Body of pancreas (tissue), 4 donors: ENCODE measurements at regions not wholly inside any gene's neighbourhood (a gene's known extent, or its start where the extent isn't known, plus 50 kb on each side); places are given as distances from the start of the nearest gene placed in this dataset.
"Not testable (repeated sequence)": the region's sequence is repeated elsewhere in the genome, so short reads cannot be mapped to it uniquely, and the experiment has no call there.

ENCODE experiments used
- ATAC-seq: fragments of 150-250 bp; one replicate; pipeline ENCODE4 v1.9.1; 2016
- DNase-seq, 4 donors: peaks; one replicate each; pipeline ENCODE4 v3.0.0-alpha.2; 2019
- H3K27ac ChIP-seq, 4 donors: fragments of 200-600 bp; sonication (generic); 1 replicate in 3 of 4; 2 replicates in 1 of 4; pipeline versions ENCODE4 v1.5.1 to v1.6.1; 2016 to 2019; ENCODE audit warnings: mild to moderate bottlenecking in 1 of 4, mixed read lengths in 1 of 4, moderate library complexity in 1 of 4
- H3K27me3 ChIP-seq, 2 donors: fragments of 200-600 bp; sonication (generic); one replicate each; pipeline ENCODE4 v1.6.0; 2016; ENCODE audit warnings: mild to moderate bottlenecking in 1 of 2
- H3K36me3 ChIP-seq, 2 donors: fragments of 200-600 bp; sonication (generic); replicated peaks in 1 of 2; 2 replicates each; pipeline ENCODE4 v1.5.1; 2016; ENCODE audit warnings: low read depth in 2 of 2; ENCODE audit not compliant: insufficient read depth in 1 of 2
- H3K4me1 ChIP-seq: fragments of 200-600 bp; sonication (generic); one replicate; pipeline ENCODE4 v1.6.0; 2016
- H3K4me3 ChIP-seq, 2 donors: fragments of 200-600 bp; sonication (generic); 1 replicate in 1 of 2; 2 replicates in 1 of 2; pipeline ENCODE4 v1.5.1; 2016 to 2019
- H3K9me3 ChIP-seq, 3 donors: fragments of 200-600 bp; sonication (generic); 1 replicate in 2 of 3; 2 replicates in 1 of 3; pipeline ENCODE4 v1.5.1; 2016
- POLR2A ChIP-seq, 3 donors: fragments of 450-650 bp; IDR thresholded peaks; one replicate each; pipeline ENCODE4 v1.6.1; 2016; ENCODE audit warnings: antibody characterized with exemption in 3 of 3, mild to moderate bottlenecking in 2 of 3
- WGBS, 2 donors: methylation state at CpG; one replicate each; pipeline ENCODE4 v1.1.5; 2017; 5-methylcytosine and 5-hydroxymethylcytosine counted together
- intact Hi-C: fragments of 100-400 bp; cut with DNase I; formaldehyde crosslinking; loops from one replicate; pipeline ENCODE4 v1.15.1; 2023
- TF ChIP-seq, protein P1 (sequence below), 7 experiments: fragments of 450-650 bp in 4 of 7; fragments of 200-600 bp in 3 of 7; sonication (generic) in 3 of 7; IDR thresholded peaks; one replicate each; pipeline ENCODE4 v1.5.1; 2016 to 2019; ENCODE audit warnings: antibody characterized with exemption in 7 of 7

DNA sequence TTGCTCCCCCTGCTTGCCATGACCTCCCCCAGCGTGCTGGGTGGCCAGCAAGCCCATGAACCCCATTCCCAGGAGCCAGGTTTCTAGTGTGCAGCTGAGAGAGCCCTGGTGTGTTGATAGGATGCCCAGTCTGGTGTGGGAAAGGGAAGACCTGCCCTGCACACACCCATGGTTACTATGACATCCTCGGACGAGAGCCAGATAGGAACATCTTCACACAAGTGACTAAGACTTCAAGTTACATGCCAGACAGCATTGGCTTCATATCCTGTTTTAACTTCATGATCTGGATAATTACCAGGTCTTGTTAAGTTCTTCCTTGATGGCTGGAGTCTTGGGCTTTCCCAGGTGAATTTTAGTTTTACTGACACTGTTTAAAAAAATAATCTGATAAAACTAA lies 196.6 kb upstream of the EGLN3 start:
- intact Hi-C loops, result no loop called here
- H3K4me1 ChIP-seq, result no peaks in the 10 kb centered on the region
- no peak overlapping the region for H3K4me3 ChIP-seq
- no peaks in the 10 kb centered on the region for H3K27me3 ChIP-seq
- TF ChIP-seq, protein P1, sequence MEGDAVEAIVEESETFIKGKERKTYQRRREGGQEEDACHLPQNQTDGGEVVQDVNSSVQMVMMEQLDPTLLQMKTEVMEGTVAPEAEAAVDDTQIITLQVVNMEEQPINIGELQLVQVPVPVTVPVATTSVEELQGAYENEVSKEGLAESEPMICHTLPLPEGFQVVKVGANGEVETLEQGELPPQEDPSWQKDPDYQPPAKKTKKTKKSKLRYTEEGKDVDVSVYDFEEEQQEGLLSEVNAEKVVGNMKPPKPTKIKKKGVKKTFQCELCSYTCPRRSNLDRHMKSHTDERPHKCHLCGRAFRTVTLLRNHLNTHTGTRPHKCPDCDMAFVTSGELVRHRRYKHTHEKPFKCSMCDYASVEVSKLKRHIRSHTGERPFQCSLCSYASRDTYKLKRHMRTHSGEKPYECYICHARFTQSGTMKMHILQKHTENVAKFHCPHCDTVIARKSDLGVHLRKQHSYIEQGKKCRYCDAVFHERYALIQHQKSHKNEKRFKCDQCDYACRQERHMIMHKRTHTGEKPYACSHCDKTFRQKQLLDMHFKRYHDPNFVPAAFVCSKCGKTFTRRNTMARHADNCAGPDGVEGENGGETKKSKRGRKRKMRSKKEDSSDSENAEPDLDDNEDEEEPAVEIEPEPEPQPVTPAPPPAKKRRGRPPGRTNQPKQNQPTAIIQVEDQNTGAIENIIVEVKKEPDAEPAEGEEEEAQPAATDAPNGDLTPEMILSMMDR (IDR thresholded peaks at IDR 0.05), result no peak
- no peak for TF ChIP-seq POLR2A (IDR thresholded peaks at IDR 0.05)
- H3K9me3 ChIP-seq, result no peaks in the 10 kb centered on the region
- H3K27ac ChIP-seq, result no peak overlapping the region
- 33 to 38% methylated on average over 3 of the region's 3 CpGs for WGBS, 2 donors
- ATAC-seq, result no peak
- H3K36me3 ChIP-seq, result no peaks in the 10 kb centered on the region
- DNase-seq, result no peak

GRCh38 chr14:34140127-34140526 lies 189.3 kb upstream of the EGLN3 start:
- H3K9me3 ChIP-seq, intact Hi-C loops, H3K4me3 ChIP-seq, ATAC-seq, H3K4me1 ChIP-seq, H3K27me3 ChIP-seq, DNase-seq, H3K27ac ChIP-seq, H3K36me3 ChIP-seq: not testable (repeated sequence)
- 33 to 50% methylated on average over 1 to 6 of the region's 6 CpGs for WGBS, 2 donors

DNA sequence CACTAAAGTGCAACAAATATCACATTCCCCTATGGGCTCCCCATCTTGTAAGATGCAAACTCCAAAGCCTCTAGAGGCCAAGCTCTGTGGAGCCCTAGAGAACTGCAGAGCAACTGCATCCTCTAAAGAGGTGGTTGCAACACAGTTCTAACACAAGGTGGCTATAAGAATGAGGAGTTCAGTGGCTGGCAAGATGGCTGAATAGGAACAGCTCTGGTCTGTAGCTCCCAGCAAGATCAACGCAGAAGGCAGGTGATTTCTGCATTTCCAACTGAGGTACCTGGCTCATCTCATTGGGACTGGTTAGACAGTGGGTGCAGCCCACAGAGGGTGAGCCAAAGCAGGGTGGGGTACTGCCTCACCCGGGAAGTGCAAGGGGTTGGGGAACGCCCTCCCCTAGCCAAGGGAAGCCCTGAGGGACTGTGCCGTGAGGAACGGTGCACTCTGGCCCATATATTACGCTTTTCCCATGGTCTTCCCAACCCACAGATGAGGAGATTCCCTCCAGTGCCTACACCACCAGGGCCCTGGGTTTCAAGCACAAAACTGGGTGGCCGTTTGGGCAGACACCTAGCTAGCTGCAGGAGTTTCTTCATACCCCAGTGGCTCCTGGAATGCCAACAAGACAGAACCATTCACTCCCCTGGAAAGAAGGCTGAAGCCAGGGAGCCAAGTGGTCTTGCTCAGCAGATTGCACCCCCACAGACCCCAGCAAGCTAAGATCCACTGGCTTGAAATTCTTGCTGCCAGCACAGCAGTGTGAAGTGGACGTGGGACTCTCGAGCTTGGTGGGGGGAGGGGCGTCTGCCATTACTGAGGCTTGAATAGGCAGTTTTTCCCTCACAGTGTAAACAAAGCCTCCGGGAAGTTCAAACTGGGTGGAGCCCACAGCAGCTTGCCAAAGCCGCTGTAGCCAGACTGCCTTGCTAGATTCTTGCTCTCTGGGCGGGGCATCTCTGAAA lies 188.6 kb upstream of the EGLN3 start:
- peak; percentile 81 for ATAC-seq
- H3K9me3 ChIP-seq, H3K27ac ChIP-seq, H3K36me3 ChIP-seq, H3K4me1 ChIP-seq, intact Hi-C loops, H3K27me3 ChIP-seq, H3K4me3 ChIP-seq: not testable (repeated sequence)
- DNase-seq, result peak; percentile 75 to 87 (median 84)
- WGBS, 2 donors, result 16 to 46% methylated on average over 5 to 12 of the region's 13 CpGs

DNA sequence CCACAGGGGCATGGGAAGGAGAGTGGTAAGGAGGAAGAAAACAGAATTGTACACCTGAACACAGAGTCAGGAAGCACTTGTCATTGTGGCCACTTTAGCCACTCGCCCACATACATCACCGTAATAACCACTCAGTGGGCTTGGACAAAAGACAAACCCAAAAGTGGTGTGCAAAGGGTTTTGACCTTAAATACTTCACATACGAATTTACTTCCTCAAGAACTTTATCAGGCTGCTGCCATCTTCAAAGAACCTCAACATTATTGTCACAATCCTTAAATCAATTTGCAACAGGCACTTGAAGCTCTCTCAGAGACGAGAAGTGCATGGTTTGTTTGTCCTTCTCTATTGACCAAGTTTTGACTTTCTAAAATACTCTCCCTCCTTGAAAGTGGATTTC lies 187.3 kb upstream of the EGLN3 start:
- no peaks in the 10 kb centered on the region for H3K27me3 ChIP-seq
- no peak for ATAC-seq
- 67 to 69% methylated on average over 4 of the region's 4 CpGs for WGBS, 2 donors
- H3K4me1 ChIP-seq, result peaks cover 8% of the 10 kb centered on the region
- no peak overlapping the region for H3K27ac ChIP-seq
- H3K9me3 ChIP-seq, result no peaks in the 10 kb centered on the region
- H3K4me3 ChIP-seq, result no peak overlapping the region
- TF ChIP-seq, protein P1 (IDR thresholded peaks at IDR 0.05), result no peak
- no peak for TF ChIP-seq POLR2A (IDR thresholded peaks at IDR 0.05)
- intact Hi-C loops, result no loop called here
- DNase-seq, result no peak
- no peaks in the 10 kb centered on the region for H3K36me3 ChIP-seq

DNA sequence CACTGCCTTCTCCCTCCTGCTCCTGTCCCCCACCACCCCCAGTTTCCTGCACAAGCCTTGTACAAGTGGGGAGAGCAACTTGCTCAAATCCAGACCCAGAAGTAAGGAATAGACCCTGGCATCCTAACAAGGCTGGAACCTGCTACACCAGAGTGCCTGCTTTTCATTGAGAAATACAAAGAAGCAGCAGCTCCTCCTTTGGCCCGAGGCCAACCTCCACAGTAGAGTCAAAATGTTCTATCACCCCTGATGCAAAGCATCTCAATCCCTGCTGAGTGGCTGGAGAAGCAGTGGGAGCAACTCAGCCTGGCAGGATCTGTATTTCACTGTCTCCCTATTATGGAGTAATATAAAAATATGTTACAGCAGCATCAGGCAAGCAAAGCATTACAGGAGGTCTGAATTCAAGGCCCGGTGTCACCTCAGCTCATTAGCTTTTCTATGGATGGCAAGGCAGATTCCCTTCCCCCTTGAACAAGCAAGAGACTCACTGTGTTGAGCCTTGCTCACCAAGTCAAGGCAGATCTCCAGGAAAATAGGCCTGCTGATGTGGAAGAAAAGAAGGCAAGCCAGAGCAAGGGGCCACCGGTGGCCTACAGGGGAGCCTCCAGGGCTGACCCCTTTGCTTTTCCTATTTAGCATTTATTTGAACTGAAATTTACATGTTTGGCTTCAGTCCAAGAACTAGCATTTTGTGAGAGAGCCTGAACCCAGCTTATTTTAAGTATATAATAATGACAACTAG lies 186.3 kb upstream of the EGLN3 start:
- intact Hi-C loops, result no loop called here
- H3K27me3 ChIP-seq, result no peaks in the 10 kb centered on the region
- DNase-seq (no peak), ATAC-seq (no peak)
- no peaks in the 10 kb centered on the region for H3K9me3 ChIP-seq
- no peak for TF ChIP-seq POLR2A (IDR thresholded peaks at IDR 0.05)
- TF ChIP-seq, protein P1 (IDR thresholded peaks at IDR 0.05), result no peak
- peaks cover 8% of the 10 kb centered on the region for H3K4me1 ChIP-seq
- no peak overlapping the region for H3K4me3 ChIP-seq
- no peak overlapping the region for H3K27ac ChIP-seq
- H3K36me3 ChIP-seq, result no peaks in the 10 kb centered on the region
- 68 to 73% methylated on average over 3 of the region's 3 CpGs for WGBS, 2 donors
